ENCODE measurements at regions not wholly inside any gene's neighbourhood (a gene's known extent, or its start where the extent isn't known, plus 50 kb on each side); places are given as distances from the start of the nearest gene placed in this dataset.

GRCh38 chrY:8687154-8687553, 650.1 kb upstream of the TSPY4 start:
- Histone ChIP-seq H3K27me3 (no peaks in the 10 kb centered on the region), H3K4me1 (no peaks in the 10 kb centered on the region), H3K27ac (no peak overlapping the region), H3K36me3 (no peaks in the 10 kb centered on the region), H3K4me3 (no peak overlapping the region), H3K9me3 (no peaks in the 10 kb centered on the region)
- TF ChIP-seq CTCF (IDR thresholded peaks at IDR 0.05), result no peak
- intact Hi-C loops (cut with DNase I; ENCODE audit: low total_unique reads), result no loop called here
- peak in 1 of 2 donors; percentile 24 for DNase-seq

GRCh38 chrY:8690901-8691685, 646.2 kb upstream of the TSPY4 start:
- Histone ChIP-seq H3K4me3 (no peak overlapping the region), H3K27ac (no peak overlapping the region), H3K9me3 (no peaks in the 10 kb centered on the region), H3K36me3 (no peaks in the 10 kb centered on the region), H3K27me3 (no peaks in the 10 kb centered on the region), H3K4me1 (no peaks in the 10 kb centered on the region)
- DNase-seq, result no peak
- no peak for TF ChIP-seq CTCF (IDR thresholded peaks at IDR 0.05)
- intact Hi-C loops (cut with DNase I; ENCODE audit: low total_unique reads), result no loop called here

- no peaks in the 10 kb centered on the region for H3K4me1 ChIP-seq
- no peak overlapping the region for H3K4me3 ChIP-seq
- DNase-seq, result no peak
- H3K9me3 ChIP-seq, result no peaks in the 10 kb centered on the region
- no peak for TF ChIP-seq CTCF (IDR thresholded peaks at IDR 0.05)
- intact Hi-C loops (cut with DNase I; ENCODE audit: low total_unique reads), result no loop called here
- H3K27me3 ChIP-seq, result no peaks in the 10 kb centered on the region
- no peaks in the 10 kb centered on the region for H3K36me3 ChIP-seq
- no peak overlapping the region for H3K27ac ChIP-seq
Measured at GRCh38 chrY:8698571-8698970, 638.7 kb upstream of the TSPY4 start.

GRCh38 chrY:8705636-8706300, 631.5 kb upstream of the TSPY4 start:
- TF ChIP-seq CTCF (IDR thresholded peaks at IDR 0.05), result no peak
- DNase-seq, result no peak
- no peak overlapping the region for H3K4me3 ChIP-seq
- no peak overlapping the region for H3K27ac ChIP-seq
- no peaks in the 10 kb centered on the region for H3K27me3 ChIP-seq
- intact Hi-C loops (cut with DNase I; ENCODE audit: low total_unique reads), result no loop called here
- no peaks in the 10 kb centered on the region for H3K36me3 ChIP-seq
- no peaks in the 10 kb centered on the region for H3K4me1 ChIP-seq
- no peaks in the 10 kb centered on the region for H3K9me3 ChIP-seq

- Histone ChIP-seq H3K27me3 (no peaks in the 10 kb centered on the region), H3K36me3 (no peaks in the 10 kb centered on the region), H3K4me3 (no peak overlapping the region), H3K9me3 (no peaks in the 10 kb centered on the region), H3K4me1 (no peaks in the 10 kb centered on the region), H3K27ac (no peak overlapping the region)
- intact Hi-C loops (cut with DNase I; ENCODE audit: low total_unique reads), result no loop called here
- no peak for DNase-seq
- no peak for TF ChIP-seq CTCF (IDR thresholded peaks at IDR 0.05)
Measured at GRCh38 chrY:8712296-8712695, 625.0 kb upstream of the TSPY4 start.
